ENCODE measurements at regions not wholly inside any gene's neighbourhood (a gene's known extent, or its start where the extent isn't known, plus 50 kb on each side); places are given as distances from the start of the nearest gene placed in this dataset.

GRCh38 chr4:43999669-44000068 is 448.9 kb downstream of the KCTD8 start:
- TF ChIP-seq CTCF (IDR thresholded peaks at IDR 0.05 in 8 of 11, conservative IDR thresholded peaks at IDR 0.05 in 3 of 11) = no peak
- TF ChIP-seq POLR2A (IDR thresholded peaks at IDR 0.05) = no peak
- TF ChIP-seq POLR2AphosphoS5 (IDR thresholded peaks at IDR 0.05) = no peak
